HUES48 (cell line): ENCODE measurements at regions not wholly inside any gene's neighbourhood (a gene's known extent, or its start where the extent isn't known, plus 50 kb on each side); places are given as distances from the start of the nearest gene placed in this dataset.

Source experiments
- H3K27ac ChIP-seq: one replicate; pipeline ENCODE4 v1.7.0; 2013; ENCODE audit warnings: low read depth, low read length, inconsistent platforms
- H3K27me3 ChIP-seq: 2 replicates; pipeline ENCODE4 v1.6.1; 2013; ENCODE audit warnings: mild to moderate bottlenecking, low read length; ENCODE audit not compliant: control insufficient read depth, insufficient read depth
- H3K36me3 ChIP-seq: 2 replicates; pipeline ENCODE4 v1.6.1; 2013; ENCODE audit warnings: low read length; ENCODE audit not compliant: control insufficient read depth, insufficient read depth
- H3K4me1 ChIP-seq: 2 replicates; pipeline ENCODE4 v1.6.1; 2013; ENCODE audit warnings: mild to moderate bottlenecking, low read length; ENCODE audit not compliant: control insufficient read depth, insufficient read depth
- H3K4me3 ChIP-seq: 2 replicates; pipeline ENCODE4 v1.5.1; 2013; ENCODE audit warnings: mild to moderate bottlenecking, low read depth, low read length
- H3K9ac ChIP-seq: 2 replicates; pipeline ENCODE4 v1.6.1; 2013; ENCODE audit warnings: mild to moderate bottlenecking, low read depth, low read length, moderate library complexity
- H3K9me3 ChIP-seq: 2 replicates; pipeline ENCODE4 v1.6.1; 2013; ENCODE audit warnings: low read length; ENCODE audit not compliant: control insufficient read depth, insufficient read depth

DNA sequence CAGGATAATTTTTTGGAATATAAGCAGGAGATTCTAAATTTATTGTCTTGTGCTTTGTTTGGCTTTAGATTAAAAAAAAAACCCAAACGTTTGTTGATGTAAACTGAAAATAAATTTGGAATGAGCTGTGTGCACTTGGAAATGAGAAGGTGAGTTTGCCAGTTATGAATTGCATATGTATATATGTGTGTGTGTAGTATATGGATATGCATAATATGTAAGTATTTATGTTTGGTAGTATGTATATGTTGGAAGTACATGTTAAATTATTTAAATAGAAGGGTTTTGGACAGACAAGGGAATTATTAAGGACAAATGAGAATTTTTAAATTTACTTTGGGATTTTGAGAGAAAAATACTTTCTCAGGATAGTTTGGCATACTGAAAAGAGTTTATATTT is 265.8 kb upstream of the CNTN3 start:
- Histone ChIP-seq H3K27ac (no peak overlapping the region), H3K4me1 (no peaks in the 10 kb centered on the region), H3K9ac (no peak overlapping the region), H3K4me3 (no peak overlapping the region), H3K36me3 (no peaks in the 10 kb centered on the region), H3K27me3 (no peaks in the 10 kb centered on the region), H3K9me3 (no peaks in the 10 kb centered on the region)

DNA sequence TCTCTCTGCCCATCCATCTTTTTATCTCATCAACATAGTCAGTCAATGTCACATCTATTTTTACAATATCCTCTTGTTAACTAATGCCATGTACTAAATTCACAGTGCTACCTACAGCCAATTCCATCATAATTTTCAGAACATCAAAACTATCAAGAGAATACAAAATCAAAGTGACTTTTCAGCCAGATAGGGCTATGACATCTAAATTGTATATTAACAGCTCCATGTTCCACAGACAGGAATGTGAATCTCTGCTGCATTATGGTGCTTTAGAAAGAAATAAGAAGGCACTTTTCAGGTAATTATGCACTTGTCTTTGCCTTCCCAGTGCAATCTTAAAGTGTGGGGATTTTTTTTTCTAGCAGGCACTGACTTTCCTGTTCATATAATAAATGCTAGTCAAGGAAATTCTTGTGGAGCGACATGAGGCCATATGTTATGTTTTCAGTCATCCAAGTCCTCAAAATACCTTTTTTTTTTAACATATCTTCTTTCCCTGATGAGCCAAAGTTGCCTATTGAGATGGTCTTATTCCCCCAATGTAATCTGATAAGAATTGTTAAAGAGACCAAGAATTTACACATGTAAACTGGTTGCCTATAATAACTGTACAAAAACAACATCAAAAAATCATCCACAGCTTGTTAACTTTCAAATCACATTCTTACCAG is 252.0 kb upstream of the CNTN3 start:
- H3K9me3 ChIP-seq = no peaks in the 10 kb centered on the region

DNA sequence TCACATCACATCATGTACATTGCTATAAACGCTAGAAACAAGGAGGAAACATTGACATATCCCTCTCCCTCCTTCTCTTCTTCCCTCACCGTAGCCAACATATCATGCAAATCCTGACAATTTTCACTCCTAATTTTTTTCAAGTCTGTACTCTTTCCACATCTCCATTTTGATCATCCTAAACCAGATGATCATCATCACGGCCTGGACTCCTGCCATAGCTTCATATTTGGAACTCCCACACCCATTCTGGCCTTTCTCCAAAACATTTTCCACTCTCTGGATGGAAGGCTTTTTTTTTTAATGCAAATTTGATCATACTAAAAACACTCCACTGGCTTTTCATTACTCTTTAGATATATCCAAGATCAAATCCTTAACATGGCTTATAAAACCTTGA is 248.0 kb upstream of the CNTN3 start:
- Histone ChIP-seq H3K4me3 (no peak overlapping the region), H3K27me3 (no peaks in the 10 kb centered on the region), H3K27ac (no peak overlapping the region), H3K9ac (no peak overlapping the region), H3K9me3 (no peaks in the 10 kb centered on the region), H3K4me1 (no peaks in the 10 kb centered on the region), H3K36me3 (no peaks in the 10 kb centered on the region)

More for the DNA sequence above, 252.0 kb upstream of the CNTN3 start:
- Histone ChIP-seq H3K9ac (no peak overlapping the region), H3K27ac (no peak overlapping the region), H3K36me3 (no peaks in the 10 kb centered on the region), H3K4me3 (no peak overlapping the region), H3K4me1 (no peaks in the 10 kb centered on the region), H3K27me3 (no peaks in the 10 kb centered on the region)

DNA sequence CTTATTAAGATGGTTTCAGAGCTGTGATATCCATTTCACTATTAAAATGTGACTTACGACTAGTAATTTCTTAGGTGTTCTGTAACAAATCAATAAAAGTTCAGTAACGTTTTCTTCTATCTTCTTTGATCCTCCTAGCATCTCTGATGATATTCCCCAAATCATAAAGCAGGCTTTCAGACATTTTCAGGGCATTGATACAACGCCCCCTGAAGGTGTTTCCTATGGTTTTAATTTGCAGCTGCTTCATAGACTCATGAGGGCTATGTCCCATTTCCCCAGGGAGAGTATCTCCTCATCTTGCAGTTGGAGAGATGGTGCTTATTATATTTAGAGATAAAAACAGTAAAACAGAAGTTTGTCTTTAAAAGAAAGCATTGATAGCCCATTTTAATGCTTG is 246.8 kb upstream of the CNTN3 start:
- no peak overlapping the region for H3K9ac ChIP-seq
- H3K36me3 ChIP-seq = no peaks in the 10 kb centered on the region
- H3K4me3 ChIP-seq = no peak overlapping the region
- no peaks in the 10 kb centered on the region for H3K4me1 ChIP-seq
- no peaks in the 10 kb centered on the region for H3K27me3 ChIP-seq
- no peak overlapping the region for H3K27ac ChIP-seq
- no peaks in the 10 kb centered on the region for H3K9me3 ChIP-seq

DNA sequence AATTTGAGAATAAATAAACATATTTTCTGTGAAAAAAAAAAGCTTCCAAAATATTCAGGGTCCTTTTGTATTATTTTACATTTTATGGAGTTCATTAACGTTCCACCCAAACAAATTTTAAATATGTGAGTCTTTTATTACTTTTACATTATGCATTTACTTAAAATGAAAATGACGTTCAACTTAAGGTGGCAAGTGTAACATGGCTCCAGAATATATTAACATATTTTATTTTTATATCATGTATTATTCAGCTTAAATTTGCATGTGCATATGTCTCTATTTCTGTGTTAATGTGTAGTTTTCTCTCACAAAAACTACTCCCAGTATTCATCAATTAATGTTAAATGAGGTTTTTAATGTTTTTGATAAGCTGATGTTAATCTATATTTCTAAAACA is 243.6 kb upstream of the CNTN3 start:
- H3K9ac ChIP-seq = no peak overlapping the region
- H3K4me3 ChIP-seq = no peak overlapping the region
- H3K36me3 ChIP-seq = no peaks in the 10 kb centered on the region
- H3K27me3 ChIP-seq = no peaks in the 10 kb centered on the region
- H3K4me1 ChIP-seq = no peaks in the 10 kb centered on the region
- no peaks in the 10 kb centered on the region for H3K9me3 ChIP-seq
- H3K27ac ChIP-seq = no peak overlapping the region

DNA sequence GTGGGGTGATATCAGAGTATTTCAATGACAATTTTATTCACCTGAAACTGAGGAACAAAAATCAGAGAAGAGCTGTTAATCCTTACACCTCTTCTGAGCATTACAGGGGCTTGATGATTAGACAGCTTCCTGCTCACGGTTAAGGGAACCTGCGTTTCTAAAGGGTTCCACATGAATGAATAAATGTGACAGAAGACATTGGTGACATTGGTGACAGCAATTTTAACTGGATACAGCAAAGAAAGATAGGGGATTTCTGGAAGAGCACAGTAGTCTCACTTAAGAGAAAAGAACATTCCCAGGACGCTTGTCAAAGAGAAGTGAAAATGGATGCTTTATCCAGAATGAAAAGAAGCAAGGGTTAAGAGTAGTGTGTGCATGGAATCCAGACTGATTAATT is 235.9 kb upstream of the CNTN3 start:
- Histone ChIP-seq H3K36me3 (no peaks in the 10 kb centered on the region), H3K4me3 (no peak overlapping the region), H3K27me3 (no peaks in the 10 kb centered on the region), H3K27ac (no peak overlapping the region), H3K4me1 (no peaks in the 10 kb centered on the region), H3K9me3 (no peaks in the 10 kb centered on the region), H3K9ac (no peak overlapping the region)

DNA sequence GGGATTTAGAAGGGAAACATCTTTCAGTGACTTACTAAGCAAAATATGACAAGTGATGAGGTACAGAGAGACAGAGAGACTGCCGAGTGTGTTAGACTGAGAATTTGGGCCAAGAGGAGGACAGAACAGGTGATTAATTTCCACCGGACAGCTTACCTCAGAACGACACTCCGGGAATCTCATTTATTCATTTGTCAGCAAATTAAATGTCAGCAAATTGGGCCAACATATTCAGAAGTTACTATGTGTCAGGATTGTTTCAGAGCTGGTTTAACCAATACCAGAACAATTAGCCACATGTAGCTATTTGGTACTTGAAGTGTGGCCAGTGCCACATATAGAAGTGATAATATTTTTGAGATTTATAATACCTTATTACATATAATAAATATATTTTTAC is 232.6 kb upstream of the CNTN3 start:
- no peak overlapping the region for H3K9ac ChIP-seq
- H3K4me3 ChIP-seq = no peak overlapping the region
- H3K27me3 ChIP-seq = no peaks in the 10 kb centered on the region
- no peaks in the 10 kb centered on the region for H3K4me1 ChIP-seq
- no peaks in the 10 kb centered on the region for H3K9me3 ChIP-seq
- no peak overlapping the region for H3K27ac ChIP-seq
- H3K36me3 ChIP-seq = no peaks in the 10 kb centered on the region

DNA sequence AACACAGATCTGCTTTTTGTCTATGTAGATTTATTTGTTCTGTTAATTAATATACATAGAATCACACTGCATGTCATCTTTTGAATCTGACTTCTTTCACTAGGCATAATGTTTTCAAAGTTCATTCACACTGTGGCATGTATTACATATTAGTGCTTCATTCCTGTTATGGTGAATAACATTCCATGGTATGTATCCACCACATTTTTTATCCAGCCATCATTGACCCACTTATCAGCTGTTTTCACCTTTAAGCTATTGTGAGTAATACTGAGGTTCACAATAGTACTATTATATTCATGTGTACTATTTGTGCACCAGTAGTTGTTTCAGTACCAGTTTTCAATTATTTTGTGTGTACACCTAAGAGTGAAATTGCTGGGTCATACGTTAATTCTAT is 230.6 kb upstream of the CNTN3 start:
- no peaks in the 10 kb centered on the region for H3K4me1 ChIP-seq
- no peaks in the 10 kb centered on the region for H3K36me3 ChIP-seq
- H3K4me3 ChIP-seq = no peak overlapping the region
- H3K9me3 ChIP-seq = no peaks in the 10 kb centered on the region
- no peak overlapping the region for H3K9ac ChIP-seq
- no peak overlapping the region for H3K27ac ChIP-seq
- H3K27me3 ChIP-seq = no peaks in the 10 kb centered on the region

DNA sequence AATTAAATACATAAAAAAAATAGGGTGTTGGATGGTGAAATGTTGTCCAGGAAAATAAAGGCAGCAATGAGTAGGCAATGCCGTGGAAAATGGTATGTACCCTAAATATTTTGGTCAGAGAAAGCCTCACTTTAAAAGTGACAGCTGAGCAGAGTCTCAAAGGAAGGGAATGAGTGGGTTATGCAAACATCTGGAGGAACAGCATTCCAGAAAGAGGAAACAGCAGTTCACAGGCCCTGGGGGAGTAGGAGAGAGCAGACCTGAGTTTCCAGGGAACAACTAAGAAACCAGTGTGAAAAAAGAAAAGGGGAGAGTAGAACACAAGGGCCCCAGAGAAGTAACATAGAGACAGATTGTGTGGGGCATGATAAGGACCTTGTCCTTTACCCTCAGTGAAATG is 230.0 kb upstream of the CNTN3 start:
- H3K9me3 ChIP-seq = no peaks in the 10 kb centered on the region
- no peaks in the 10 kb centered on the region for H3K27me3 ChIP-seq
- H3K4me1 ChIP-seq = no peaks in the 10 kb centered on the region

DNA sequence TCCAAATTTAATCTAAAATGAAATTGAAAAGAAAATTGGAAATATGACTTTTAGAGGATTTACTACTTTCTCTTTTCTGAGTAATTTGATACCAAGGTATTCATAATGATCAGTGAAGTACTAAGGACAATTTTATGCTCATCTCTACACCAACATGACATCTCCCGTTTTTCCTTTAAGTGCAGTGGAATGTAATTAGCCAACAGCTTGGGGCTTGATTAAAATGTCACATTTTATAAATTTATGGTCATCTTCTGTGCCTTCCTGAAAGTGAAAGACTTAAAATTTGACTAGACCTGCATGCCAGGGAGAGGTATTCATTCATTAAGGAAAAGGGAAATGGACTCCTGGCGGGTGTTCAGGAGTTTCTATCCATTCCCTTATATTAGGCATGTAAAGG is 228.2 kb upstream of the CNTN3 start:
- H3K9me3 ChIP-seq = no peaks in the 10 kb centered on the region
- H3K4me1 ChIP-seq = no peaks in the 10 kb centered on the region
- H3K27ac ChIP-seq = no peak overlapping the region
- no peaks in the 10 kb centered on the region for H3K36me3 ChIP-seq
- H3K9ac ChIP-seq = no peak overlapping the region
- no peaks in the 10 kb centered on the region for H3K27me3 ChIP-seq
- no peak overlapping the region for H3K4me3 ChIP-seq

More for the DNA sequence above, 230.0 kb upstream of the CNTN3 start:
- no peak overlapping the region for H3K9ac ChIP-seq
- H3K4me3 ChIP-seq = no peak overlapping the region
- H3K27ac ChIP-seq = no peak overlapping the region
- H3K36me3 ChIP-seq = no peaks in the 10 kb centered on the region

DNA sequence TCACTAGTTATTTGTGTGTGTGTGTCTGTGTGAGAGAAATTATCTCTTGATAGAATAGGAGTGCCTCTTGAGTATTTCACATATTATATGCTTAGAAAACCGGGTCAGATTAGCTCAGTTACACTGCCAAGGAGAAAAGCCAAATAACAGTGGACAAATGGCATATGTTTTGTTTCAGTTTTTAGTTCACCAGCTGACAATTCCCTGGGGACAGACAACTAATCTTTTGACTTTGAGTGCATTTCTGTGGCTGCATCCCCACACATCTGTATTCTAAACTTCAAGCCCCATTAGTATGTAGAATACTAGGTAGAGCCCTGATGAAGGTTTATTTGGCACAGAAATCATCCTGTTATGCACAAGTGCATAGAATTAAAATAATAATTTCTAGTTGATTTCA is 227.7 kb upstream of the CNTN3 start:
- H3K9ac ChIP-seq = no peak overlapping the region
- no peaks in the 10 kb centered on the region for H3K9me3 ChIP-seq
- H3K36me3 ChIP-seq = no peaks in the 10 kb centered on the region
- H3K4me3 ChIP-seq = no peak overlapping the region
- no peaks in the 10 kb centered on the region for H3K27me3 ChIP-seq
- H3K27ac ChIP-seq = no peak overlapping the region
- H3K4me1 ChIP-seq = no peaks in the 10 kb centered on the region

DNA sequence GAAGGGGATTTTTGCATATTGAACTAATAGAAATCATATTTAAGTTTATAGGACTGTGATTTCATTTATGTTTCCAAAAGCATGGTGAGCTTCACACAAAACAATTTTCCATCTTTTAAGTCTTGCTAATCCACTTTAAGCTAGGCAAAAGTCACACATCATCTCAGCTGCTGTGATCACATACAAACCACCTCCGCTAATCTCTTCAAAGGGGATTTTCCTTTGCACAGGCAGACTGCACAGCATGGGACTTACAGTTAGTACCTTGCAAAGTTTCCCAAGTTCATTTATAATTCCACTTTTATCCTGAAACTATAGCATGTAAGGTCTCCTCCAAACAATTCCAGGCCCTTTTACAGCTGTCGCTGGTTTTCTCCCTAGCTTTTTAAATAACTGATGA is 225.1 kb upstream of the CNTN3 start:
- H3K9me3 ChIP-seq = no peaks in the 10 kb centered on the region
- H3K27ac ChIP-seq = no peak overlapping the region
- H3K4me1 ChIP-seq = no peaks in the 10 kb centered on the region
- no peak overlapping the region for H3K9ac ChIP-seq
- no peak overlapping the region for H3K4me3 ChIP-seq
- H3K36me3 ChIP-seq = no peaks in the 10 kb centered on the region
- H3K27me3 ChIP-seq = no peaks in the 10 kb centered on the region
